H1 (cell line): ENCODE measurements at regions not wholly inside any gene's neighbourhood (a gene's known extent, or its start where the extent isn't known, plus 50 kb on each side); places are given as distances from the start of the nearest gene placed in this dataset.

Source experiments
- BCL11A ChIP-seq, 2 experiments: IDR thresholded peaks; one replicate each; pipeline ENCODE4 v1.6.1; 2011; ENCODE audit warnings: low read depth in 2 of 2, low read length in 2 of 2, mild to moderate bottlenecking in 2 of 2
- EZH2 ChIP-seq: fragments of 200-600 bp; sonication (generic); IDR thresholded peaks from 2 replicates; pipeline ENCODE4 v1.7.1; 2012; ENCODE audit warnings: low read depth, mild to moderate bottlenecking, moderate library complexity, low read length, inconsistent platforms; ENCODE audit not compliant: severe bottlenecking
- JUN ChIP-seq: IDR thresholded peaks from 2 replicates; pipeline ENCODE4 v1.6.1; 2011; ENCODE audit warnings: low read depth, mild to moderate bottlenecking, improper control_type of control experiment, low read length
- JUND ChIP-seq: IDR thresholded peaks from 2 replicates; pipeline ENCODE4 v1.6.1; 2011; ENCODE audit warnings: mild to moderate bottlenecking, improper control_type of control experiment, low read length
- PHF8 ChIP-seq: fragments of 200-600 bp; sonication (generic); conservative IDR thresholded peaks from 2 replicates; pipeline ENCODE4 v1.7.1; 2012; ENCODE audit warnings: low read depth, mild to moderate bottlenecking, inconsistent platforms, low read length, moderate library complexity
- POLR2A ChIP-seq, 2 experiments: IDR thresholded peaks; 1 replicate in 1 of 2; 2 replicates in 1 of 2; pipeline ENCODE4 v1.6.1; 2011; ENCODE audit warnings: low read depth in 2 of 2, low read length in 2 of 2, mild to moderate bottlenecking in 2 of 2; ENCODE audit errors: control extremely low read depth in 1 of 2
- RAD21 ChIP-seq, 2 experiments: IDR thresholded peaks in 1 of 2; conservative IDR thresholded peaks in 1 of 2; 2 replicates each; pipeline ENCODE4 v1.6.1; 2011; ENCODE audit warnings: low read depth in 2 of 2, low read length in 2 of 2, improper control_type of control experiment in 1 of 2, inconsistent platforms in 1 of 2, mild to moderate bottlenecking in 1 of 2, moderate library complexity in 1 of 2
- SIN3A ChIP-seq, 2 experiments: IDR thresholded peaks in 1 of 2; conservative IDR thresholded peaks in 1 of 2; 2 replicates each; pipeline ENCODE4 v1.6.1; 2011 to 2012; ENCODE audit warnings: low read length in 2 of 2, improper control_type of control experiment in 1 of 2, low read depth in 1 of 2, mild to moderate bottlenecking in 1 of 2
- SIX5 ChIP-seq: IDR thresholded peaks from 2 replicates; pipeline ENCODE4 v1.6.1; 2011; ENCODE audit warnings: mild to moderate bottlenecking, low read depth, low read length
- SRF ChIP-seq: IDR thresholded peaks from 2 replicates; pipeline ENCODE4 v1.6.1; 2011; ENCODE audit warnings: mild to moderate bottlenecking, low read depth, low read length, moderate library complexity
- SUZ12 ChIP-seq: fragments of 200-600 bp; sonication (generic); IDR thresholded peaks from 2 replicates; pipeline ENCODE4 v1.6.1; 2012; ENCODE audit warnings: mild to moderate bottlenecking, inconsistent platforms, low read length, moderate library complexity, mixed read lengths
- TBP ChIP-seq: IDR thresholded peaks from 2 replicates; pipeline ENCODE4 v1.6.1; 2011; ENCODE audit warnings: low read depth, low read length, improper control_type of control experiment

DNA sequence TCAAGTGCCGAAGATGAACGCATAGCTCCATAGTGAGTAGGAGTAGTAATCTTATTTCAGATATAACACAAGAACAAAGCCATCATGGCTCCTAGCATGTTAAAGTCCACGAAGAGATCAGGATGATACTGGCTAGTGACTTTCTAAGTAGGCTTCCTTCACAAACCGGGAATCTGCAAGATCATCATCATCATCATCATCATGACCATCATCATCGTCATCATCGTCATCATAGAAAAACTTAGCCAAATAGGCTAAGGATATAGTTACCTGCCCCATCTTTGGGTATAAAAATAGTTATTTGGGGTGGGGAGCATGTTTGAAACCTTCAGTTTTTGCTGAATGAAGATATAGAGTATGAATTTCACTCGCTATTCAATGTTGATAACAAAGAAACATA, 57.9 kb downstream of the PYDC2 start (continued):
- TF ChIP-seq SUZ12: no peak
- no peak for TF ChIP-seq SIN3A (conservative IDR thresholded peaks at IDR 0.05 in 1 of 2, IDR thresholded peaks at IDR 0.05 in 1 of 2; ENCODE audit: low read depth in 1 of 2, low read length in 2 of 2)
- no peak for TF ChIP-seq BCL11A (IDR thresholded peaks at IDR 0.05; ENCODE audit: low read depth in 2 of 2, low read length in 2 of 2)
- no peak for TF ChIP-seq JUN
- no peak for TF ChIP-seq SRF
- TF ChIP-seq JUND: no peak
- TF ChIP-seq POLR2A (IDR thresholded peaks at IDR 0.05; ENCODE audit: control extremely low read depth in 1 of 2, low read depth in 2 of 2, low read length in 2 of 2): no peak
- no peak for TF ChIP-seq PHF8
- no peak for TF ChIP-seq TBP
- no peak for TF ChIP-seq RAD21 (IDR thresholded peaks at IDR 0.05 in 1 of 2, conservative IDR thresholded peaks at IDR 0.05 in 1 of 2; ENCODE audit: low read depth in 2 of 2, low read length in 2 of 2)
- no peak for TF ChIP-seq EZH2
- no peak for TF ChIP-seq SIX5
